ENCODE measurements at regions not wholly inside any gene's neighbourhood (a gene's known extent, or its start where the extent isn't known, plus 50 kb on each side); places are given as distances from the start of the nearest gene placed in this dataset.

GRCh38 chr3:6518709-6519345 lies 342.1 kb upstream of the GRM7 start:
- CTCF ChIA-PET (ENCODE audit: low intra/inter-chr PET ratio), result no interaction called here
- intact Hi-C loops (cut with micrococcal nuclease), result loop anchor here (10.0 kb wide), 1 partner anchor 754 kb away; no protein-coding TSS in a partner anchor
- Histone ChIP-seq H3K9me1 (ENCODE audit: control insufficient read depth, insufficient read depth, low read length) (no peaks in the 10 kb centered on the region), H3K27me3 (ENCODE audit: control insufficient read depth in 2 of 2, insufficient read depth in 2 of 2, low read length in 2 of 2) (no peaks in the 10 kb centered on the region), H3K27ac (ENCODE audit: extremely low read depth, low read depth, low read length) (peak overlapping the region; percentile 70), H4K20me1 (replicated peaks; ENCODE audit: control insufficient read depth, insufficient read depth, low read length) (no peaks in the 10 kb centered on the region; the same call in 1 of the 2 replicates), H3K4me2 (ENCODE audit: insufficient read depth, low read length) (peak overlapping the region; percentile 28; the same call in 1 of the 2 replicates), H3K9ac (ENCODE audit: insufficient read depth in 1 of 2, low read depth in 2 of 2, low read length in 2 of 2) (peak overlapping the region in 1 of 2 experiments; percentile 31; a peak in 1 of 4 replicates), H3K79me2 (ENCODE audit: control insufficient read depth, insufficient read depth, low read length) (peaks cover 100% of the 10 kb centered on the region), H3K9me3 (replicated peaks; ENCODE audit: control insufficient read depth, insufficient read depth, low read depth, low read length) (peaks cover 3% of the 10 kb centered on the region; the same call in 1 of the 2 replicates), H3K36me3 (ENCODE audit: control insufficient read depth, insufficient read depth, low read length) (peaks cover 76% of the 10 kb centered on the region), H3K4me1 (replicated peaks in 1 of 2; ENCODE audit: control insufficient read depth in 2 of 2, insufficient read depth in 2 of 2, low read length in 2 of 2) (peaks cover 0 to 46% of the 10 kb centered on the region in 2 experiments; a peak in 3 of 5 replicates), H2AFZ (ENCODE audit: low read depth, low read length) (peak overlapping the region; percentile 43; the same call in 1 of the 2 replicates), H3K4me3 (no peak overlapping the region)
- 35% methylated on average over 6 of the region's 6 CpGs for WGBS (ENCODE audit: insufficient coverage, low coverage, missing lambda C conversion rate)
- FAIRE-seq (peak; percentile 71), ATAC-seq (peak; percentile 83), DNase-seq (ENCODE audit: extremely low read depth in 1 of 4, low spot score in 3 of 4) (peak in 2 of 4 experiments; percentile 83 to 87)
- in situ Hi-C loops (cut with MboI), result no loop called here
- no TSS peak for BruUV-seq (replicated peaks)
- POLR2A ChIA-PET, result interaction anchor here (1.0 to 1.5 kb wide), 5 partner anchors 9 to 35 kb away, joined by 3 to 7 read pairs (median 4); no protein-coding TSS in a partner anchor
- peak; percentile 42; the same call in 1 of the 2 replicates for TF ChIP-seq EHMT2 (IDR thresholded peaks at IDR 0.05)
- TF ChIP-seq ZNF197 (CRISPR knock-in tag; IDR thresholded peaks at IDR 0.05; ENCODE audit: low read depth), result no peak
- TF ChIP-seq, protein P1, sequence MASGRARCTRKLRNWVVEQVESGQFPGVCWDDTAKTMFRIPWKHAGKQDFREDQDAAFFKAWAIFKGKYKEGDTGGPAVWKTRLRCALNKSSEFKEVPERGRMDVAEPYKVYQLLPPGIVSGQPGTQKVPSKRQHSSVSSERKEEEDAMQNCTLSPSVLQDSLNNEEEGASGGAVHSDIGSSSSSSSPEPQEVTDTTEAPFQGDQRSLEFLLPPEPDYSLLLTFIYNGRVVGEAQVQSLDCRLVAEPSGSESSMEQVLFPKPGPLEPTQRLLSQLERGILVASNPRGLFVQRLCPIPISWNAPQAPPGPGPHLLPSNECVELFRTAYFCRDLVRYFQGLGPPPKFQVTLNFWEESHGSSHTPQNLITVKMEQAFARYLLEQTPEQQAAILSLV (tag; IDR thresholded peaks at IDR 0.05), result peak; percentile 72
- TF ChIP-seq FOXM1 (IDR thresholded peaks at IDR 0.05; ENCODE audit: low read depth), result peak; percentile 98
- TF ChIP-seq FOXM1 (CRISPR knock-in tag; IDR thresholded peaks at IDR 0.05; ENCODE audit: low read depth), result peak; percentile 49; the same call in 1 of the 2 replicates
- TF ChIP-seq DPF2 (IDR thresholded peaks at IDR 0.05), result peak; percentile 83
- 0 out of 2 replicates have a peak, but pooled peaks have one; percentile 17 for TF ChIP-seq GABPA (tag; conservative IDR thresholded peaks at IDR 0.05; ENCODE audit: low read depth)
- TF ChIP-seq TEAD1 (CRISPR knock-in tag; IDR thresholded peaks at IDR 0.05), result peak in 1 of 2 experiments; percentile 89; a peak in 2 of 4 replicates
- peak; percentile 86 for TF ChIP-seq MGA (IDR thresholded peaks at IDR 0.05)
- no peak for TF ChIP-seq XRCC3 (IDR thresholded peaks at IDR 0.05)
